AG04450 (cell line): ENCODE measurements at regions not wholly inside any gene's neighbourhood (a gene's known extent, or its start where the extent isn't known, plus 50 kb on each side); places are given as distances from the start of the nearest gene placed in this dataset.

Experiments used
- CTCF ChIA-PET: fragments of 300-600, 350-600 bp; formaldehyde crosslinking; extraction: SDS; loops from one replicate; lab custom pipeline; 2022; ENCODE audit warnings: antibody characterized with exemption, inconsistent platforms; lab: Charles Lee
- POLR2A ChIA-PET: fragments of 350-600 bp; formaldehyde crosslinking; extraction: SDS; loops from one replicate; lab custom pipeline; 2021; ENCODE audit warnings: antibody characterized with exemption, inconsistent platforms; lab: Yijun Ruan, JAX
- DNase-seq: peaks from one replicate; pipeline ENCODE4 v3.0.0-alpha.2; 2011; ENCODE audit warnings: low read depth, low spot score
- H3K27ac ChIP-seq: one replicate; pipeline ENCODE4 v1.5.1; 2012; ENCODE audit warnings: low read depth, low read length, control low read depth
- H3K27me3 ChIP-seq: one replicate; pipeline ENCODE4 v1.6.0; 2012; ENCODE audit warnings: low read length; ENCODE audit not compliant: control insufficient read depth, insufficient read depth
- H3K4me3 ChIP-seq: 2 replicates; pipeline ENCODE4 v1.5.1; 2011; ENCODE audit warnings: mild to moderate bottlenecking, low read depth, low read length, control low read depth
- H3K9me3 ChIP-seq: 2 replicates; pipeline ENCODE4 v1.5.1; 2012; ENCODE audit warnings: low read length; ENCODE audit not compliant: control insufficient read depth, insufficient read depth
- CTCF ChIP-seq: IDR thresholded peaks from 2 replicates; pipeline ENCODE4 v1.5.1; 2011; ENCODE audit warnings: low read depth, low read length, control low read depth, inconsistent platforms

GRCh38 chr5:98470747-98471146, 302.7 kb upstream of the RGMB start:
- Histone ChIP-seq H3K27ac (no peak overlapping the region), H3K27me3 (no peaks in the 10 kb centered on the region), H3K4me3 (no peak overlapping the region), H3K9me3 (no peaks in the 10 kb centered on the region)
- CTCF ChIA-PET, result no interaction called here
- POLR2A ChIA-PET, result no interaction called here
- no peak for TF ChIP-seq CTCF
- DNase-seq, result no peak

- CTCF ChIA-PET, result interaction anchor here (3.0 kb wide), 1 partner anchor 297 kb away, joined by 9 read pairs; no protein-coding TSS in a partner anchor
- H3K4me3 ChIP-seq, result no peak overlapping the region
- no peak for DNase-seq
- H3K27me3 ChIP-seq, result no peaks in the 10 kb centered on the region
- POLR2A ChIA-PET, result no interaction called here
- H3K27ac ChIP-seq, result no peak overlapping the region
- no peaks in the 10 kb centered on the region for H3K9me3 ChIP-seq
- no peak for TF ChIP-seq CTCF
These were observed 302.0 kb upstream of the RGMB start for GRCh38 chr5:98471458-98471857.

GRCh38 chr5:98474216-98474615, 299.2 kb upstream of the RGMB start:
- H3K9me3 ChIP-seq, result no peaks in the 10 kb centered on the region
- no peak overlapping the region for H3K4me3 ChIP-seq
- no peak for DNase-seq
- ChIA-PET POLR2A (interaction anchor here (0.5 kb wide), 1 partner anchor 303 kb away, joined by 3 read pairs; no protein-coding TSS in a partner anchor), CTCF (interaction anchor here (3.0 kb wide), 1 partner anchor 295 kb away, joined by 9 read pairs; no protein-coding TSS in a partner anchor)
- no peak overlapping the region for H3K27ac ChIP-seq
- H3K27me3 ChIP-seq, result no peaks in the 10 kb centered on the region
- TF ChIP-seq CTCF, result no peak

- Histone ChIP-seq H3K4me3 (no peak overlapping the region), H3K9me3 (no peaks in the 10 kb centered on the region), H3K27ac (no peak overlapping the region), H3K27me3 (no peaks in the 10 kb centered on the region)
- DNase-seq, result no peak
- TF ChIP-seq CTCF, result no peak
- ChIA-PET CTCF (interaction anchor here (1.4 kb wide), 1 partner anchor 294 kb away, joined by 4 read pairs; no protein-coding TSS in a partner anchor), POLR2A (interaction anchor here (0.5 kb wide), 1 partner anchor 302 kb away, joined by 3 read pairs; no protein-coding TSS in a partner anchor)
These were observed 298.7 kb upstream of the RGMB start for GRCh38 chr5:98474782-98475181.

GRCh38 chr5:98482321-98483300, 290.9 kb upstream of the RGMB start:
- ChIA-PET POLR2A (no interaction called here), CTCF (interaction anchor here (1.3 kb wide), 1 partner anchor 286 kb away, joined by 4 read pairs; no protein-coding TSS in a partner anchor)
- no peaks in the 10 kb centered on the region for H3K27me3 ChIP-seq
- no peak for TF ChIP-seq CTCF
- no peak overlapping the region for H3K4me3 ChIP-seq
- no peak overlapping the region for H3K27ac ChIP-seq
- no peaks in the 10 kb centered on the region for H3K9me3 ChIP-seq
- DNase-seq, result no peak
